ENCODE measurements at regions not wholly inside any gene's neighbourhood (a gene's known extent, or its start where the extent isn't known, plus 50 kb on each side); places are given as distances from the start of the nearest gene placed in this dataset.

DNA sequence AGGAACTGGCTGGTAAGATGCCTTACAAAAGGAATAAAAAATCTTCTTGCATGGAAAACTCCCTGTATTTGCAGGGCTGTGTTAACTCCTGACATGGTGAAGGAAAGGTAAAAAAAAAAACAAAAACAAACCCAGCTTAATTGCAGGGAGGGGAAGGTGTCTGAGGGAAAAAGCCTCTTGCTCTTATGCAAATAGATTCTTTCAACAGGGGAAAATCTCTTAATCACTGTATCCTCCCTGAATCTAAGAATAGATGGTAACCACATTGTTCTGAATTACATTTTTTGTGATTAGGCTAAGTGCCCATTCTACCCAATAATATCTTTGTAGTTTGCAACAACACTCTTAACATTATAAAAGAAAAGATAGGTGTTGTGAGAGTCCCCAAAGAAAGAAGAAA lies 172.6 kb downstream of the RBM46 start:
- TF ChIP-seq CTCF (IDR thresholded peaks at IDR 0.05; ENCODE audit: insufficient read depth, low read length) (no peak), GABPA (IDR thresholded peaks at IDR 0.05; ENCODE audit: low read depth) (no peak), REST (IDR thresholded peaks at IDR 0.05; ENCODE audit: insufficient replicate concordance, low read depth) (no peak), POLR2AphosphoS5 (IDR thresholded peaks at IDR 0.05; ENCODE audit: low read depth) (no peak), SPI1 (IDR thresholded peaks at IDR 0.05; ENCODE audit: borderline replicate concordance, low read depth) (no peak)

GRCh38 chr4:154954117-154954516 lies 173.0 kb downstream of the RBM46 start:
- Histone ChIP-seq H3K27ac (replicated peaks) (no peak overlapping the region), H3K4me3 (replicated peaks; ENCODE audit: insufficient read depth, low read length) (no peak overlapping the region), H3K27me3 (ENCODE audit: insufficient read depth, poor library complexity, severe bottlenecking) (no peaks in the 10 kb centered on the region)
- no peak for DNase-seq (ENCODE audit: low read depth in 1 of 2, low spot score in 1 of 2)
- TF ChIP-seq GABPA (IDR thresholded peaks at IDR 0.05; ENCODE audit: low read depth) (no peak), SPI1 (IDR thresholded peaks at IDR 0.05; ENCODE audit: borderline replicate concordance, low read depth) (no peak), POLR2AphosphoS5 (IDR thresholded peaks at IDR 0.05; ENCODE audit: low read depth) (no peak), CTCF (IDR thresholded peaks at IDR 0.05; ENCODE audit: insufficient read depth, low read length) (no peak), REST (IDR thresholded peaks at IDR 0.05; ENCODE audit: insufficient replicate concordance, low read depth) (no peak)

More for the DNA sequence above, 172.6 kb downstream of the RBM46 start:
- H3K27ac ChIP-seq (replicated peaks) = no peak overlapping the region
- DNase-seq (ENCODE audit: low read depth in 1 of 2, low spot score in 1 of 2) = no peak
- no peaks in the 10 kb centered on the region for H3K27me3 ChIP-seq (ENCODE audit: insufficient read depth, poor library complexity, severe bottlenecking)
- no peak overlapping the region for H3K4me3 ChIP-seq (replicated peaks; ENCODE audit: insufficient read depth, low read length)

GRCh38 chr4:154958121-154958520 lies 177.0 kb downstream of the RBM46 start:
- Histone ChIP-seq H3K27ac (replicated peaks) (no peak overlapping the region), H3K4me3 (replicated peaks; ENCODE audit: insufficient read depth, low read length) (no peak overlapping the region), H3K27me3 (ENCODE audit: insufficient read depth, poor library complexity, severe bottlenecking) (no peaks in the 10 kb centered on the region)
- TF ChIP-seq GABPA (IDR thresholded peaks at IDR 0.05; ENCODE audit: low read depth) = no peak
- no peak for TF ChIP-seq REST (IDR thresholded peaks at IDR 0.05; ENCODE audit: insufficient replicate concordance, low read depth)
- no peak for TF ChIP-seq SPI1 (IDR thresholded peaks at IDR 0.05; ENCODE audit: borderline replicate concordance, low read depth)
- TF ChIP-seq POLR2AphosphoS5 (IDR thresholded peaks at IDR 0.05; ENCODE audit: low read depth) = no peak
- TF ChIP-seq CTCF (IDR thresholded peaks at IDR 0.05; ENCODE audit: insufficient read depth, low read length) = no peak
- no peak for DNase-seq (ENCODE audit: low read depth in 1 of 2, low spot score in 1 of 2)
